ENCODE measurements at regions not wholly inside any gene's neighbourhood (a gene's known extent, or its start where the extent isn't known, plus 50 kb on each side); places are given as distances from the start of the nearest gene placed in this dataset.

DNA sequence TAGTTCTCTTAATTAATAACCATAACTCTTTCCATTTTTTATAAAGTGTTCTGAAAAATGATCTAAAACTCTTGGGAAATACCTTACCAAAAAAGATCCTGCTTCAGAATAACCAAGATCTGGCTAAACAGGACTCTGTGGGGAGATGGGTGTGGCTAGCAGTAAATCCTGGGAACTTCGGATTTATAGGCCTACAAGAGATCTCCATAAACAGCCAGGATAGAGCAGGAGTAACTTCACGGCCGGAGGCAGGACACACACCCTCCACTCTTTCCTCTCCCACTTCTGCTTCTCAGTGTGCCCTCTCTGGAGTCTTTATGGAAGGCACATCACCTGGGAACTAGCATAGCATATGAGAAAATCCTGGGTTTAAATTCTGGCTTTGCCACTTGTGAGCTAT lies 309.4 kb upstream of the SOX2 start:
- Histone ChIP-seq H3K79me2 (ENCODE audit: control insufficient read depth, low read length) (no peaks in the 10 kb centered on the region), H3F3A (ENCODE audit: control insufficient read depth, insufficient read depth) (no peaks in the 10 kb centered on the region), H3K4me2 (ENCODE audit: low read length) (no peak overlapping the region), H3K27me3 (ENCODE audit: control insufficient read depth, low read length) (no peaks in the 10 kb centered on the region), H3K4me3 (ENCODE audit: low read length) (no peak overlapping the region), H3K4me1 (ENCODE audit: control insufficient read depth, low read length) (peaks cover 3% of the 10 kb centered on the region; the same call in 1 of the 2 replicates), H3K9me3 (ENCODE audit: control insufficient read depth, insufficient read depth, low read length) (no peaks in the 10 kb centered on the region), H4K20me1 (ENCODE audit: control insufficient read depth, insufficient read depth, low read depth, low read length) (no peaks in the 10 kb centered on the region), H3K27ac (ENCODE audit: low read depth, low read length) (no peak overlapping the region), H3K36me3 (ENCODE audit: control insufficient read depth, low read length) (no peaks in the 10 kb centered on the region), H3K9me2 (replicated peaks; ENCODE audit: control insufficient read depth, low read length) (no peaks in the 10 kb centered on the region)
- no peak for TF ChIP-seq EZH2phosphoT487 (IDR thresholded peaks at IDR 0.05; ENCODE audit: borderline replicate concordance, low read length)
- TF ChIP-seq, protein P1, sequence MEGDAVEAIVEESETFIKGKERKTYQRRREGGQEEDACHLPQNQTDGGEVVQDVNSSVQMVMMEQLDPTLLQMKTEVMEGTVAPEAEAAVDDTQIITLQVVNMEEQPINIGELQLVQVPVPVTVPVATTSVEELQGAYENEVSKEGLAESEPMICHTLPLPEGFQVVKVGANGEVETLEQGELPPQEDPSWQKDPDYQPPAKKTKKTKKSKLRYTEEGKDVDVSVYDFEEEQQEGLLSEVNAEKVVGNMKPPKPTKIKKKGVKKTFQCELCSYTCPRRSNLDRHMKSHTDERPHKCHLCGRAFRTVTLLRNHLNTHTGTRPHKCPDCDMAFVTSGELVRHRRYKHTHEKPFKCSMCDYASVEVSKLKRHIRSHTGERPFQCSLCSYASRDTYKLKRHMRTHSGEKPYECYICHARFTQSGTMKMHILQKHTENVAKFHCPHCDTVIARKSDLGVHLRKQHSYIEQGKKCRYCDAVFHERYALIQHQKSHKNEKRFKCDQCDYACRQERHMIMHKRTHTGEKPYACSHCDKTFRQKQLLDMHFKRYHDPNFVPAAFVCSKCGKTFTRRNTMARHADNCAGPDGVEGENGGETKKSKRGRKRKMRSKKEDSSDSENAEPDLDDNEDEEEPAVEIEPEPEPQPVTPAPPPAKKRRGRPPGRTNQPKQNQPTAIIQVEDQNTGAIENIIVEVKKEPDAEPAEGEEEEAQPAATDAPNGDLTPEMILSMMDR (IDR thresholded peaks at IDR 0.05; ENCODE audit: low read depth, low read length, poor library complexity, severe bottlenecking): no peak

DNA sequence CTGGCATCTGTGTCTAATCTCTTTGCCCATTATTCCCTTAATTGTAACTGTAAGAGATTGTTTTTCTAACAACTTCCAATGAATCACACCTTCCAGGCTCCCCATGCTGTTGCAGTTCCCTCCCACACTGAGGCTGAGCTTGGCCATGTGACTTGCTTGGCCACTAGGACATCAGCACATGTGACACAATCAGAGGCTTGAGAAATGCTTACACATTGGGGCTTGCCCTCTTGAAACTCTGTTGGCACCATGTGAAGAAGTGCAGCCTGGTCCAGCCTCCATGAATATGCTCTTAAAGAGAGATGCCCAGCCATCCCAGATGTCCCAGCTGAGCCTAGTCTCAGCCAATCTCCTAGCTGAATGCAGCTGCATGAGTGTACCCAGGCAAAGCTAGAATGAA lies 326.8 kb upstream of the SOX2 start:
- Histone ChIP-seq H3K4me3 (ENCODE audit: low read length) (no peak overlapping the region), H3K36me3 (ENCODE audit: control insufficient read depth, low read length) (no peaks in the 10 kb centered on the region), H3F3A (ENCODE audit: control insufficient read depth, insufficient read depth) (no peaks in the 10 kb centered on the region), H3K9me2 (replicated peaks; ENCODE audit: control insufficient read depth, low read length) (no peaks in the 10 kb centered on the region), H3K27me3 (ENCODE audit: control insufficient read depth, low read length) (no peaks in the 10 kb centered on the region), H3K4me2 (ENCODE audit: low read length) (no peak overlapping the region), H3K4me1 (ENCODE audit: control insufficient read depth, low read length) (peaks cover 40% of the 10 kb centered on the region), H3K27ac (ENCODE audit: low read depth, low read length) (no peak overlapping the region), H4K20me1 (ENCODE audit: control insufficient read depth, insufficient read depth, low read depth, low read length) (no peaks in the 10 kb centered on the region), H3K9me3 (ENCODE audit: control insufficient read depth, insufficient read depth, low read length) (no peaks in the 10 kb centered on the region), H3K79me2 (ENCODE audit: control insufficient read depth, low read length) (no peaks in the 10 kb centered on the region)
- TF ChIP-seq, protein P1 (IDR thresholded peaks at IDR 0.05; ENCODE audit: low read depth, low read length, poor library complexity, severe bottlenecking): no peak
- TF ChIP-seq EZH2phosphoT487 (IDR thresholded peaks at IDR 0.05; ENCODE audit: borderline replicate concordance, low read length): no peak

DNA sequence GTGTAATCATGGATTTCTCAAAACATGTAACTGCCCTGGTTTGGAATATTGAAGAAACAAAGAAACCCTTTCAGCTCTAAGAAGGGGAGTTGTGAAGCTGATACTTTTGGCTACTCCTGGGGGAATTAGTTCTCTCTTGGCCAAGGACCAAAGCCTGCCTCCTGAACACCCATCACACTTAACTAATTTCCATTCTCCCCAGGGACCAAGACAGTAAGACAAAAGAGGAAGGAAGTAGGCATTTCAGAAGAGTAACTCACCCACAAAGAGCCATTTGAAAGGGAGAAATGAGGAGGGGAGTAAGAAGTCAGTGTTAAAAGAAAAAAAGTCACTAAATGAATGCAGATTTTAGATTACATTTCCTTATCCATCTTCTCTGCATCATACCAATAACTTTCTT lies 328.0 kb upstream of the SOX2 start:
- Histone ChIP-seq H3K27me3 (ENCODE audit: control insufficient read depth, low read length) (no peaks in the 10 kb centered on the region), H3K4me3 (ENCODE audit: low read length) (peak overlapping the region; percentile 51), H3K36me3 (ENCODE audit: control insufficient read depth, low read length) (no peaks in the 10 kb centered on the region), H3F3A (ENCODE audit: control insufficient read depth, insufficient read depth) (no peaks in the 10 kb centered on the region), H3K27ac (ENCODE audit: low read depth, low read length) (no peak overlapping the region), H3K79me2 (ENCODE audit: control insufficient read depth, low read length) (no peaks in the 10 kb centered on the region), H3K4me1 (ENCODE audit: control insufficient read depth, low read length) (peaks cover 40% of the 10 kb centered on the region), H3K4me2 (ENCODE audit: low read length) (peak overlapping the region; percentile 45), H3K9me2 (replicated peaks; ENCODE audit: control insufficient read depth, low read length) (no peaks in the 10 kb centered on the region), H4K20me1 (ENCODE audit: control insufficient read depth, insufficient read depth, low read depth, low read length) (no peaks in the 10 kb centered on the region), H3K9me3 (ENCODE audit: control insufficient read depth, insufficient read depth, low read length) (no peaks in the 10 kb centered on the region)
- no peak for TF ChIP-seq EZH2phosphoT487 (IDR thresholded peaks at IDR 0.05; ENCODE audit: borderline replicate concordance, low read length)
- TF ChIP-seq, protein P1 (IDR thresholded peaks at IDR 0.05; ENCODE audit: low read depth, low read length, poor library complexity, severe bottlenecking): no peak

DNA sequence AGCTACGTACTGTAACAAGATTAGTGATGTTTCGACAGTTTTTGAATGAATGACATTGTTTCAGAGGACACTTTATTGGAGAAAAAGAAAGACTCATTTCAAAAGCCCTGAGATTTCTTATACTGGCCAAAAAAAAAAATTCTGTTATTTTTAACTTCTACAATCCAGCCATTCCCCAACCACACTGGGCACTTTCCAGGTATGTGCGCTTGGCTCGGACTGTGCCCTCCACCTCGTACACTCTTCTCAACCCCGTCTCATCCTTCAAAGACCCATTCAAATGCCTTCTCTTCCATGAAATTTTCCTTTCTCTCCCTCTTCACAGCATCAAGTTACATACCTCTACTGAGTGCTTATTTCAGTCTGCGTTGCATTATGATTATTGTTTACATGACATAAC lies 328.5 kb upstream of the SOX2 start:
- no peaks in the 10 kb centered on the region for H3K36me3 ChIP-seq (ENCODE audit: control insufficient read depth, low read length)
- H3K4me1 ChIP-seq (ENCODE audit: control insufficient read depth, low read length): peaks cover 40% of the 10 kb centered on the region
- no peaks in the 10 kb centered on the region for H3K9me3 ChIP-seq (ENCODE audit: control insufficient read depth, insufficient read depth, low read length)
- no peaks in the 10 kb centered on the region for H3K27me3 ChIP-seq (ENCODE audit: control insufficient read depth, low read length)
- H3F3A ChIP-seq (ENCODE audit: control insufficient read depth, insufficient read depth): no peaks in the 10 kb centered on the region
- H4K20me1 ChIP-seq (ENCODE audit: control insufficient read depth, insufficient read depth, low read depth, low read length): no peaks in the 10 kb centered on the region
- H3K9me2 ChIP-seq (replicated peaks; ENCODE audit: control insufficient read depth, low read length): no peaks in the 10 kb centered on the region
- H3K4me3 ChIP-seq (ENCODE audit: low read length): peak overlapping the region; percentile 51
- peak overlapping the region; percentile 45 for H3K4me2 ChIP-seq (ENCODE audit: low read length)
- TF ChIP-seq EZH2phosphoT487 (IDR thresholded peaks at IDR 0.05; ENCODE audit: borderline replicate concordance, low read length): no peak
- TF ChIP-seq, protein P1 (IDR thresholded peaks at IDR 0.05; ENCODE audit: low read depth, low read length, poor library complexity, severe bottlenecking): no peak
- no peak overlapping the region for H3K27ac ChIP-seq (ENCODE audit: low read depth, low read length)
- no peaks in the 10 kb centered on the region for H3K79me2 ChIP-seq (ENCODE audit: control insufficient read depth, low read length)
